ENCODE measurements at regions not wholly inside any gene's neighbourhood (a gene's known extent, or its start where the extent isn't known, plus 50 kb on each side); places are given as distances from the start of the nearest gene placed in this dataset.

- Histone ChIP-seq H3K27ac (peak overlapping the region; percentile 66), H3K4me3 (peak overlapping the region; percentile 36), H3K36me3 (ENCODE audit: insufficient read depth, low read length) (no peaks in the 10 kb centered on the region), H3K9ac (ENCODE audit: insufficient read length) (no peak overlapping the region), H3K9me3 (ENCODE audit: low read depth, low read length) (no peaks in the 10 kb centered on the region)
- TF ChIP-seq POLR2AphosphoS5 (IDR thresholded peaks at IDR 0.05; ENCODE audit: borderline replicate concordance, low read depth, low read length) (no peak), FOXP2 (optimal IDR thresholded peaks at IDR 0.05; ENCODE audit: control extremely low read depth, extremely low read length, insufficient read depth) (no peak), EZH2 (IDR thresholded peaks at IDR 0.05) (no peak)
- DNase-seq (ENCODE audit: low read depth, low spot score) = no peak
Measured at GRCh38 chr2:64288321-64289193, 144.3 kb upstream of the PELI1 start.

GRCh38 chr2:64289251-64289650, 145.0 kb upstream of the PELI1 start:
- no peaks in the 10 kb centered on the region for H3K9me3 ChIP-seq (ENCODE audit: low read depth, low read length)
- H3K27ac ChIP-seq = no peak overlapping the region
- TF ChIP-seq POLR2AphosphoS5 (IDR thresholded peaks at IDR 0.05; ENCODE audit: borderline replicate concordance, low read depth, low read length) = no peak
- no peak for TF ChIP-seq EZH2 (IDR thresholded peaks at IDR 0.05)
- TF ChIP-seq FOXP2 (optimal IDR thresholded peaks at IDR 0.05; ENCODE audit: control extremely low read depth, extremely low read length, insufficient read depth) = no peak
- no peak overlapping the region for H3K9ac ChIP-seq (ENCODE audit: insufficient read length)
- DNase-seq (ENCODE audit: low read depth, low spot score) = no peak
- H3K36me3 ChIP-seq (ENCODE audit: insufficient read depth, low read length) = no peaks in the 10 kb centered on the region
- no peak overlapping the region for H3K4me3 ChIP-seq

DNA sequence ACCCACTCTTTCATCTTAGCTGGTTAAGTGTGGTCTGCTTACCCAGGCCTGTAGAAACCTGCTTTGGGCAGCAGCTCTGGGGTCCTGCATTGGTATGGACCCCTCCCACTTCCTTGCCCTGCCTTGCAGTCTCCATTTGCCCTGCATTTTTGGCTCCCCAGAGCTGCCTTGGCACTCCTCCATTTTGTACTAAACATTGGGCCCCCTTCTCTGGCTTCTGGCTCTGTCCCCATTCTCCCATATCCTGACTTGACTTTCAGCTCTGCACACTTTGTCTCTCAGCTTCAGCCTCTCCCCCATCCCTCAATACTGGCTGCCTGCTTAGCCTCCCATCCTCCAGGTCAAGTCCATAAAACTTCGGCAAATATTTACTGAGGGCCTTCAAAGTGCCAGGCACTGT, 145.5 kb upstream of the PELI1 start:
- no peak overlapping the region for H3K4me3 ChIP-seq
- no peaks in the 10 kb centered on the region for H3K9me3 ChIP-seq (ENCODE audit: low read depth, low read length)
- no peak overlapping the region for H3K9ac ChIP-seq (ENCODE audit: insufficient read length)
- no peak overlapping the region for H3K27ac ChIP-seq
- TF ChIP-seq EZH2 (IDR thresholded peaks at IDR 0.05) (no peak), FOXP2 (optimal IDR thresholded peaks at IDR 0.05; ENCODE audit: control extremely low read depth, extremely low read length, insufficient read depth) (no peak), POLR2AphosphoS5 (IDR thresholded peaks at IDR 0.05; ENCODE audit: borderline replicate concordance, low read depth, low read length) (no peak)
- no peak for DNase-seq (ENCODE audit: low read depth, low spot score)
- H3K36me3 ChIP-seq (ENCODE audit: insufficient read depth, low read length) = no peaks in the 10 kb centered on the region

- DNase-seq (ENCODE audit: low read depth, low spot score) = no peak
- no peaks in the 10 kb centered on the region for H3K9me3 ChIP-seq (ENCODE audit: low read depth, low read length)
- TF ChIP-seq EZH2 (IDR thresholded peaks at IDR 0.05) (no peak), POLR2AphosphoS5 (IDR thresholded peaks at IDR 0.05; ENCODE audit: borderline replicate concordance, low read depth, low read length) (no peak), FOXP2 (optimal IDR thresholded peaks at IDR 0.05; ENCODE audit: control extremely low read depth, extremely low read length, insufficient read depth) (no peak)
- H3K4me3 ChIP-seq = no peak overlapping the region
- no peak overlapping the region for H3K27ac ChIP-seq
- H3K9ac ChIP-seq (ENCODE audit: insufficient read length) = no peak overlapping the region
- H3K36me3 ChIP-seq (ENCODE audit: insufficient read depth, low read length) = no peaks in the 10 kb centered on the region
Measured at GRCh38 chr2:64291181-64291580, 147.0 kb upstream of the PELI1 start.

- no peaks in the 10 kb centered on the region for H3K9me3 ChIP-seq (ENCODE audit: low read depth, low read length)
- DNase-seq (ENCODE audit: low read depth, low spot score) = no peak
- no peaks in the 10 kb centered on the region for H3K36me3 ChIP-seq (ENCODE audit: insufficient read depth, low read length)
- no peak overlapping the region for H3K4me3 ChIP-seq
- no peak overlapping the region for H3K27ac ChIP-seq
- no peak overlapping the region for H3K9ac ChIP-seq (ENCODE audit: insufficient read length)
- no peak for TF ChIP-seq FOXP2 (optimal IDR thresholded peaks at IDR 0.05; ENCODE audit: control extremely low read depth, extremely low read length, insufficient read depth)
- TF ChIP-seq EZH2 (IDR thresholded peaks at IDR 0.05) = no peak
- TF ChIP-seq POLR2AphosphoS5 (IDR thresholded peaks at IDR 0.05; ENCODE audit: borderline replicate concordance, low read depth, low read length) = no peak
Measured at GRCh38 chr2:64295326-64296139, 151.3 kb upstream of the PELI1 start.

DNA sequence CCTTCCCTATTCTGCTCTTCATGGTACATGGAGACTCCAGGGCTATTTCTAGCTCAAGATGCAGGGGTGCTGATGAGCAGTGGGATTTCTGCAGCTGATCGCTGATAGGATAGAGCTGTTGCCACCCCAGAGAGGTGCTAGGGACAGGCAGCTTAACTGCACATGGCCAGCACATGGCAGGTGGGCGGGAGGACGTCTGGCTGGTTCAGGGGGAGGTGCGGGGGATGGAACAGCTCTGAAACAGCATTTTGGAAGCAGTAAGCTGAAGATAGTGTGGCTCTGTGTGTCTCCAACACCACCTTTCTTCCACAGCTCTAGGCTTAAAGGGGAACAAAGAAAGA, 151.9 kb upstream of the PELI1 start:
- no peak overlapping the region for H3K9ac ChIP-seq (ENCODE audit: insufficient read length)
- no peaks in the 10 kb centered on the region for H3K9me3 ChIP-seq (ENCODE audit: low read depth, low read length)
- no peak overlapping the region for H3K27ac ChIP-seq
- no peaks in the 10 kb centered on the region for H3K36me3 ChIP-seq (ENCODE audit: insufficient read depth, low read length)
- H3K4me3 ChIP-seq = no peak overlapping the region
- TF ChIP-seq EZH2 (IDR thresholded peaks at IDR 0.05) (no peak), FOXP2 (optimal IDR thresholded peaks at IDR 0.05; ENCODE audit: control extremely low read depth, extremely low read length, insufficient read depth) (no peak), POLR2AphosphoS5 (IDR thresholded peaks at IDR 0.05; ENCODE audit: borderline replicate concordance, low read depth, low read length) (no peak)
- no peak for DNase-seq (ENCODE audit: low read depth, low spot score)

GRCh38 chr2:64296695-64297346, 152.6 kb upstream of the PELI1 start:
- no peak overlapping the region for H3K27ac ChIP-seq
- no peak overlapping the region for H3K4me3 ChIP-seq
- DNase-seq (ENCODE audit: low read depth, low spot score) = no peak
- no peak for TF ChIP-seq FOXP2 (optimal IDR thresholded peaks at IDR 0.05; ENCODE audit: control extremely low read depth, extremely low read length, insufficient read depth)
- TF ChIP-seq EZH2 (IDR thresholded peaks at IDR 0.05) = no peak
- no peak for TF ChIP-seq POLR2AphosphoS5 (IDR thresholded peaks at IDR 0.05; ENCODE audit: borderline replicate concordance, low read depth, low read length)
- H3K9me3 ChIP-seq (ENCODE audit: low read depth, low read length) = no peaks in the 10 kb centered on the region
- H3K9ac ChIP-seq (ENCODE audit: insufficient read length) = no peak overlapping the region
- H3K36me3 ChIP-seq (ENCODE audit: insufficient read depth, low read length) = no peaks in the 10 kb centered on the region

DNA sequence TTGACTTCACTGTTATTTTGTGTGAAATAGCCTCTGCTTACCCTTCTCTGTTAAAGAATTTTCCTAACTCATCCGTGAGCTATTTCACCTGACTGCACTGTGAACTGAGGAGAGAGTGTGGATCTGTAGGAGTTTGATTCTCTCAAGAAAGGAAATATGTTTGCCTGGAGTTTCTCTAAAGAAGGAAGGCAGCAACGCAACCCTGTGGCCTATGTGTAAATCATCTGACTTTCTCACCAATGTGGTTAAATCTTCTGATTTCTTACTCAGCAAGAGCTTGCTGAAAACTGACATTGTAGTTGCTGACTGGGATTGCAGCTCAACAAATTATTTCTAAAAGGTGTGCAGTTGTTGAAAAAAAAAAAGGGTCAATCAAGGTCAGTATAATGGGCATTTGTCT, 153.9 kb upstream of the PELI1 start:
- TF ChIP-seq EZH2 (IDR thresholded peaks at IDR 0.05) = no peak
- TF ChIP-seq FOXP2 (optimal IDR thresholded peaks at IDR 0.05; ENCODE audit: control extremely low read depth, extremely low read length, insufficient read depth) = no peak
- no peak for TF ChIP-seq POLR2AphosphoS5 (IDR thresholded peaks at IDR 0.05; ENCODE audit: borderline replicate concordance, low read depth, low read length)
- Histone ChIP-seq H3K36me3 (ENCODE audit: insufficient read depth, low read length) (no peaks in the 10 kb centered on the region), H3K27ac (no peak overlapping the region), H3K9ac (ENCODE audit: insufficient read length) (no peak overlapping the region), H3K9me3 (ENCODE audit: low read depth, low read length) (no peaks in the 10 kb centered on the region), H3K4me3 (no peak overlapping the region)
- DNase-seq (ENCODE audit: low read depth, low spot score) = no peak
